Adrenal gland (tissue), 9 donors: ENCODE measurements at regions not wholly inside any gene's neighbourhood (a gene's known extent, or its start where the extent isn't known, plus 50 kb on each side); places are given as distances from the start of the nearest gene placed in this dataset.
A peak's percentile ranks its signal among the peaks of the same experiment; 100 is the strongest.

Experiments used
- DNase-seq, 7 donors: peaks; one replicate each; pipeline ENCODE4 v3.0.0-alpha.2; 2019 to 2020
- H3K27ac ChIP-seq, 5 donors: fragments of 200-600 bp; sonication (generic) in 4 of 5; 1 replicate in 3 of 5; 2 replicates in 2 of 5; pipeline versions ENCODE4 v1.5.1 to v1.8.0; 2016 to 2020; ENCODE audit warnings: mild to moderate bottlenecking in 1 of 5
- H3K27me3 ChIP-seq: fragments of 200-600 bp; 2 replicates; pipeline ENCODE4 v1.8.0; 2021
- H3K36me3 ChIP-seq, 2 donors: fragments of 200-600 bp; replicated peaks in 1 of 2; 1 replicate in 1 of 2; 2 replicates in 1 of 2; pipeline versions ENCODE4 v1.5.1 to v1.8.0; 2018 to 2022
- H3K4me1 ChIP-seq, 2 donors: fragments of 200-600 bp; replicated peaks in 1 of 2; 1 replicate in 1 of 2; 2 replicates in 1 of 2; pipeline versions ENCODE4 v1.5.1 to v1.8.0; 2018 to 2021
- H3K4me3 ChIP-seq, 4 donors: fragments of 200-600 bp; sonication (generic) in 3 of 4; one replicate each; pipeline ENCODE4 v1.5.1; 2016 to 2018
- H3K9me3 ChIP-seq, 3 donors: fragments of 200-600 bp; sonication (generic) in 1 of 3; replicated peaks in 1 of 3; 1 replicate in 2 of 3; 2 replicates in 1 of 3; pipeline versions ENCODE4 v1.5.1 to v1.8.0; 2016 to 2021
- POLR2A ChIP-seq, 2 donors: fragments of 450-650 bp; IDR thresholded peaks; one replicate each; pipeline ENCODE4 v1.6.1; 2017; ENCODE audit warnings: antibody characterized with exemption in 2 of 2, mild to moderate bottlenecking in 2 of 2, moderate library complexity in 1 of 2
- WGBS, 4 donors: extraction: QIAGEN DNeasy Blood & Tissue Kit in 2 of 4; methylation state at CpG; one replicate each; pipeline versions ENCODE4 v1.1.5 to v1.1.7; 2013 to 2017; 5-methylcytosine and 5-hydroxymethylcytosine counted together
- intact Hi-C, 2 donors: fragments of 100-400 bp; cut with DNase I; formaldehyde crosslinking; loops; one replicate each; pipeline versions ENCODE4 v1.14.1 to v1.15.0; 2022 to 2023
- TF ChIP-seq, protein P1 (sequence below), 6 experiments: fragments of 450-650 bp in 4 of 6; fragments of 200-600 bp in 2 of 6; sonication (generic) in 1 of 6; IDR thresholded peaks; 1 replicate in 5 of 6; 2 replicates in 1 of 6; pipeline versions ENCODE4 v1.5.1 to v1.8.0; 2016 to 2021; ENCODE audit warnings: antibody characterized with exemption in 6 of 6, mild to moderate bottlenecking in 2 of 6, moderate library complexity in 1 of 6
- donor health status: healthy with polysubstance abuse.
- donor health status: Bipolar disorder and iron deficiency.
- donor health status: DM: yes; HTN: yes; CAD: no.
- donor health status: DM: no; HTN: no; CAD: no.
- donor health status: DM: no; HTN: no; CAD: no.

DNA sequence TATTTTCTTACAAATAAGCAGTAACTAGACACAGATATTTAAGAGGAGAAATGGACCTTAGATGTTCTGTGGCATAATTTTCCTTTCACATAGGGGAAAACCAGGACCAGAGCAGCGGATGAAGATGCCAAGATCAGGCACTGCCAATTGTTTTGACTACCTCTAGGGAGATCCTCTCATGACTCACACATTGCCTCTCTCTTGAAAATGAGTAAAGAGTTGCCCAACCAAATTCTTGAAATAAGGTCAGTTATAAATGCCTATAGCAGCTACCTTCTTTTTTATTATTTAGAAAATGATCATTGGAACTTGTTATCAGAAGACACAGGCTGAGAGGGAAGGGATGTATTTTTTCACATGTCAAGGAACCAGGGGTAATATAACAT lies 263.4 kb upstream of the PLEKHG7 start:
- WGBS, 4 donors: 24 to 60% (median 55%) methylated on average over 1 of the region's 1 CpG
- peak; percentile 29 to 74 (median 67) for DNase-seq
- Histone ChIP-seq H3K27ac (no peak overlapping the region), H3K4me1 (peaks cover 4 to 10% of the 10 kb centered on the region in 2 donors), H3K27me3 (no peaks in the 10 kb centered on the region), H3K4me3 (no peak overlapping the region), H3K36me3 (no peaks in the 10 kb centered on the region), H3K9me3 (no peaks in the 10 kb centered on the region)
- intact Hi-C loops: no loop called here
- TF ChIP-seq, protein P1, sequence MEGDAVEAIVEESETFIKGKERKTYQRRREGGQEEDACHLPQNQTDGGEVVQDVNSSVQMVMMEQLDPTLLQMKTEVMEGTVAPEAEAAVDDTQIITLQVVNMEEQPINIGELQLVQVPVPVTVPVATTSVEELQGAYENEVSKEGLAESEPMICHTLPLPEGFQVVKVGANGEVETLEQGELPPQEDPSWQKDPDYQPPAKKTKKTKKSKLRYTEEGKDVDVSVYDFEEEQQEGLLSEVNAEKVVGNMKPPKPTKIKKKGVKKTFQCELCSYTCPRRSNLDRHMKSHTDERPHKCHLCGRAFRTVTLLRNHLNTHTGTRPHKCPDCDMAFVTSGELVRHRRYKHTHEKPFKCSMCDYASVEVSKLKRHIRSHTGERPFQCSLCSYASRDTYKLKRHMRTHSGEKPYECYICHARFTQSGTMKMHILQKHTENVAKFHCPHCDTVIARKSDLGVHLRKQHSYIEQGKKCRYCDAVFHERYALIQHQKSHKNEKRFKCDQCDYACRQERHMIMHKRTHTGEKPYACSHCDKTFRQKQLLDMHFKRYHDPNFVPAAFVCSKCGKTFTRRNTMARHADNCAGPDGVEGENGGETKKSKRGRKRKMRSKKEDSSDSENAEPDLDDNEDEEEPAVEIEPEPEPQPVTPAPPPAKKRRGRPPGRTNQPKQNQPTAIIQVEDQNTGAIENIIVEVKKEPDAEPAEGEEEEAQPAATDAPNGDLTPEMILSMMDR (IDR thresholded peaks at IDR 0.05): no peak
- no peak for TF ChIP-seq POLR2A (IDR thresholded peaks at IDR 0.05)

DNA sequence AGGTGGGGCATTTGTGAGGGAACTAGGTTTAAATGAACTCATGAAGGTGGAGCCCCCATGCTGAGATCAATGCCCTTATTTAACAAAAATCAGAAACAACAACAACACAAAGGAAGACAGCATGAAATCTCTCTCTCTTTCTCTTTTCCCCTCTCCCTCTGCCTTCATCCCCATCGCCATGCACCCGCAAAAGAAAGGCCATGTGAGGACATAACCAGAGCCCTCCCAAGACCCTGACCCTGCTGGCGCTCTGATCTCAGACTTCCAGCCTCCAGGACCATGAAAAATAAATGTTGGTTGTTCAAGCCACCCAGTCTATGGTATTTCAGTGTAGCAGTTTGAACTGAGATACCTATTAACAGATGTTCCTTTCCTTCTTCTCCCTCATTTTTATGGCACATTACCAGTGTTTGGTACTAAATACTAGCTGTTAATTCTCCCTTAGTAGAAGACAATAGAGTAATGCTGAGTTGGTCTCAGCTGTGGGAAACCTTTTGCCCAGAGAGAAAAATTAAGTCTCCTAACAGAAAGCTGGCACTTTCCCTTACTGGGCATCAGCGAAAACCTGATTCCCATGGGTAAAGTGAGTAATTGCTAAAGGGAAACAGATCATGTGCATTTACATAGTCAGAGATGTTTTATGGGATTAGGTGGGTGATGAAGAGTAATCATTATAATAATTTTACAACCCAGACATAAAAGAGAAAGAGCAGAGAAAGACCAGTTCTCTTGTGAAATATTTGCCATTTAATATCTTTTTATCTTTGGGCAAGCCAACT lies 264.0 kb upstream of the PLEKHG7 start:
- no peaks in the 10 kb centered on the region for H3K9me3 ChIP-seq
- no peak overlapping the region for H3K4me3 ChIP-seq
- no peaks in the 10 kb centered on the region for H3K27me3 ChIP-seq
- 71 to 96% (median 88%) methylated on average over 4 of the region's 4 CpGs for WGBS, 4 donors
- no peak for DNase-seq
- H3K36me3 ChIP-seq: no peaks in the 10 kb centered on the region
- intact Hi-C loops: no loop called here
- no peak for TF ChIP-seq POLR2A (IDR thresholded peaks at IDR 0.05)
- TF ChIP-seq, protein P1 (IDR thresholded peaks at IDR 0.05): no peak
- peaks cover 4 to 10% of the 10 kb centered on the region in 2 donors for H3K4me1 ChIP-seq
- H3K27ac ChIP-seq: no peak overlapping the region

DNA sequence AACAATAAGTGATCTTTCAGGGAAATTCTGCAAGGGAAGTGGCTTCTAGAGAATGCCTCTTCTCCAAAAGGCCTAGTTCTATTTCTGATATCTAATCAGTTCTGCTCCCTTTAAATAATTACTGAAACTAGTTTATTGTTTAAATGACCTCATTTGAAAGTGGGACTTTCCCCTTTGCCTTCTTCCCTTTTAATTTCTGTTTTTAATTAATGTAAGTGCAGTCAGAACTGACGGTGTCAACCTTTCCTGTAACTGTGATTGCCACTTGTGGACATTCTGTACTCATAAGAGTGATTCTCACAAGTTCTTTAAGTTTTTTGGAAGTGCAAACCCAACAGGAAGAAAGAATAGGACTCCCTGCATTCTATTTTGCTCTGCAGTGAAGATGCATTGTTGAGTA lies 265.3 kb upstream of the PLEKHG7 start:
- no peak for DNase-seq
- TF ChIP-seq, protein P1 (IDR thresholded peaks at IDR 0.05): no peak
- TF ChIP-seq POLR2A (IDR thresholded peaks at IDR 0.05): no peak
- 64 to 83% (median 68%) methylated on average over 1 of the region's 1 CpG for WGBS, 4 donors
- no peaks in the 10 kb centered on the region for H3K27me3 ChIP-seq
- peaks cover 4 to 10% of the 10 kb centered on the region in 2 donors for H3K4me1 ChIP-seq
- intact Hi-C loops: no loop called here
- H3K27ac ChIP-seq: no peak overlapping the region
- no peak overlapping the region for H3K4me3 ChIP-seq
- H3K36me3 ChIP-seq: no peaks in the 10 kb centered on the region
- no peaks in the 10 kb centered on the region for H3K9me3 ChIP-seq

DNA sequence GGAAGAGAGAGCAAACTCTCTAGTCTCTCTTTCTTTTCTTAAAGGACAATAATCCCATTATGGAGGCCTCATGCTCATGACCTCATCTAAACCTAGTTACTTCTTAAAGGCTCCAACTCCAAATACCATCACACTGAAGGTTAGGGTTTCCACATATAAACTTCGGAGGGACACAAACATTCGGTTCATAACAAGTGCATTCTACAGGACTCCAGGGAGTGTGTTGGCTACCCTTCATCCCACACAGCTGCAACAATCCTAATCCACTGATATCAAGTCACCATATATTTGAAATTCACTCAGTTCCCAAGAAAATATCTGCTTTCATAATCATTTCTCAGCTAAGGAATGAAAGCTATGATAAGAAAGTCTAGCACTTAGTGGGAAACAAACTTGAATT lies 265.9 kb upstream of the PLEKHG7 start:
- no peaks in the 10 kb centered on the region for H3K27me3 ChIP-seq
- intact Hi-C loops: no loop called here
- no peaks in the 10 kb centered on the region for H3K36me3 ChIP-seq
- no peak for TF ChIP-seq POLR2A (IDR thresholded peaks at IDR 0.05)
- TF ChIP-seq, protein P1 (IDR thresholded peaks at IDR 0.05): no peak
- whole genome bisulfite sequencing, 4 donors: 64 to 83% (median 71%) methylated on average over 2 of the region's 2 CpGs
- H3K4me3 ChIP-seq: no peak overlapping the region
- no peaks in the 10 kb centered on the region for H3K9me3 ChIP-seq
- H3K4me1 ChIP-seq: peaks cover 4 to 10% of the 10 kb centered on the region in 2 donors
- H3K27ac ChIP-seq: no peak overlapping the region
- DNase-seq: no peak
